HG03095 (cell line): ENCODE measurements at regions not wholly inside any gene's neighbourhood (a gene's known extent, or its start where the extent isn't known, plus 50 kb on each side); places are given as distances from the start of the nearest gene placed in this dataset.
"Not testable (repeated sequence)": the region's sequence is repeated elsewhere in the genome, so short reads cannot be mapped to it uniquely, and the experiment has no call there.

Experiments
- ATAC-seq: cut with Tn5 transposase; IDR thresholded peaks from one replicate; pipeline ENCODE4 v1.9.1; 2021; ENCODE audit warnings: moderate library complexity; ENCODE audit not compliant: unreplicated experiment

DNA sequence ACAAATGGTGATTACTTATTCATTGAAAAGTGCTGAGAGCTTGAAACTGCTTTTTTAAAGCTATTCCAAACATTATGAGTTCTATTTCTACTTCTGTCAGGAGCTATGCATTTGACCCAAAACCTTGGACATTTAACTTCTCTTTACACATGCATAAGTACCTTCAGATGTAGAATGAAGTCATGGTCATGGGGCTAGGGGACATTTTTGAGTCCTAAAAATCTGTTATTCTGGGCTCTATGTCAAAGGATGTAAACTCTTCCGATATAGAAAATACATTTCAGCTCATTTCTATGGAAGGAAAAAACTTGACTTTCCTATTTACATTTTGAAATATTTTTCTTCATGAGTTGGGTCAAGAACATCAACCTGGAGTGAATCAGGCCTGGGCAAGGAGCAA, 179.5 kb upstream of the CXCL12 start:
- no peak for ATAC-seq

DNA sequence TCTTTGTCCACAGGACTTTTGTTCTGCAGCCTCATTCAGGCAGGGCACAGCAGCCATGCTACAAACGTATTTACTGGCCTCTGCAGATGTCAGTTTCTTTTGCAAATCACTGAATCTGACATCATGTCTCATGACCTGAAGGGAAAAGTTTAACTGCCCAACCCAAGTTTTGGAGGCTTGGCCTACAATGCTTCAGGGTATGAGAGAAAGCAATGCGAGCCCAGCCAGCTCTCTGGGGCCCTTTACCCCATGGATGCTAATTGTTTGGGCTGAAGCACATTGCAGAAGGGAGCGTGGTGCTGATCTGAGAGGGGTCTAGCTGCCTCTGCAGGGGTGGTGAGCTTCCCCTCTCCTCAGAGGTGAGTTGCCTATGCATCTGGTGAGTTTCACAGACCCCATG, 179.9 kb upstream of the CXCL12 start:
- no peak for ATAC-seq

GRCh38 chr10:44566786-44567185, 181.9 kb upstream of the CXCL12 start:
- no peak for ATAC-seq

GRCh38 chr10:44567471-44567870, 182.6 kb upstream of the CXCL12 start:
- ATAC-seq = no peak

- no peak for ATAC-seq
Observed at GRCh38 chr10:44569193-44570091, 184.5 kb upstream of the CXCL12 start.

DNA sequence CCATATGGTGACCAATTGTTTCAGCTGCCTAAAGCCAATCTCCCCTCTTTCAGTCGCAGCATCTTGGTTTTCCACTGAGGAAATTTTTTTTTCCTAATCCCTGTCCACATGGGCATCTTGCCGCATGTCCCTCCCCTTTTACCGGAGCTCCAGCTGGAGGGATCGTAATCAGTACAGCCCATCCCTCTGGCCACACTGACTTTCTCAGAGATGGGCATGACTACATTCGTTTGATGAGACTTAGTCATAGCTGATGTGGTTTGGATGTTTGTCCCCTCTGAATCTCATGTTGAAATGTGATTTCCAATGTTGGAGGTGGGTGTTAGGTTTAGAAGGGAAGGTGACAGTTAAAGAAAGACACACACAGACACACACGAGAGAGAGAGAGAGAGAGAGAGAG, 186.8 kb upstream of the CXCL12 start:
- ATAC-seq = no peak

DNA sequence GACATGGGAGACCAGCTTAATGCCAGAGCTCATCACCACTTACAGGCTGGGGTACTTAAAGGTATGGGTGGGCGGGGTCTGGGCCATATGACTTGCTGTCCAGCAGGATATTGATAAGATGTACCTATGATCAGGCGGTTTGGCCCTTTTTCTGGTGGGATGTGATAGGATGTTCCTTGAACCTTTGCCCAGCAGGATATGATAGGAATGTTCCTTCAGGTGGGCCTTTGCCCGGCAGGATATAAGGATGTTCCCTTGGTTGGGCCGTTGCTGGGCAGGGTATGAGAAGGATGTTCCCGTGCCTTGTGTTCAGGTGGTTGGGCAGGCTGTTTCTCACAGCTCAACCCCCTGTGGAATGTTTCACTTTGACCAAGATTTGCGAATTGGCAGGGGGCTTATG, 187.2 kb upstream of the CXCL12 start:
- no peak for ATAC-seq

GRCh38 chr10:44573821-44574220, 188.9 kb upstream of the CXCL12 start:
- no peak for ATAC-seq

DNA sequence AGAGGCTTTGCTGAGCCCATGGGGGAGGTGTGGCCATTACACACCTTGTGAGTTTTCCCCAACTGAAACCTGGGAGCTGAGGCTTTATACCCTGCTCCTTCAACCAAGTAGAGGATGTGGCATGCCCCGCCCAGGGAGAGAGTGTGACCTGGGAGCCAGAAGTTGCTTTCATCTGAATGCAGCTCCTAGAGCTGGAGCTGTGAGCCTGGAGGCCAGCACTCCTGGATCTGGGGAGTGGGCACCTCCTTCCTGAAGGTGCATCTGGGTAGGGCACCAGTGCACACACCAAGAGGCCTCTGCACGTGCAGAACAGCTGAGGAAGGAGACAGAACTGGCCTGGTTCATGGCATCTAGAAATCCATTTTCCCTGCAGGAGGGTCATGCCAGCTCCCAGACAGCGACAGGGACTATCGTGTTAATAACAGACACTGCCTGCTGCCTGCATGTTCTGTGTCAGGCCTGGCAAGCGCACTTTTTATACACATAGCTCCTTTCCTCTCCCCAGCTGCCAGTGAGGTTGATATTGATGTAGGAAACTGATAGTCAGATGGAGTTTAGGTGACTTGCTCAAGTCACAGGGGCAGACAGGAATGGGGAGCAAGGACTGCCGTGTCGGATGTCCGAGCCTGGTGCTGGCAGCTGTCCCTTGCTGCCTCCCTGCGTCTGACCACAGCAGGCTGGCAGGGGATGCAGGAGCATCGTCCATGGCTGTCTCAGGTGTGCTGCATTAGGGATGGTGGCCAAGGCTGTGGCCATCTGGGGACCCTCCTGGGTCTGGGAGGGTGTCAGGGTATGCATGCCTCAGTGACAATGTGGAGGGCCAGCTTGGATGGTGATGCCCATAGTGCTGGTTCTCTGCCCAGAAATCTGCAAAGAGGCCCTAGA, 189.9 kb upstream of the CXCL12 start:
- no peak for ATAC-seq

DNA sequence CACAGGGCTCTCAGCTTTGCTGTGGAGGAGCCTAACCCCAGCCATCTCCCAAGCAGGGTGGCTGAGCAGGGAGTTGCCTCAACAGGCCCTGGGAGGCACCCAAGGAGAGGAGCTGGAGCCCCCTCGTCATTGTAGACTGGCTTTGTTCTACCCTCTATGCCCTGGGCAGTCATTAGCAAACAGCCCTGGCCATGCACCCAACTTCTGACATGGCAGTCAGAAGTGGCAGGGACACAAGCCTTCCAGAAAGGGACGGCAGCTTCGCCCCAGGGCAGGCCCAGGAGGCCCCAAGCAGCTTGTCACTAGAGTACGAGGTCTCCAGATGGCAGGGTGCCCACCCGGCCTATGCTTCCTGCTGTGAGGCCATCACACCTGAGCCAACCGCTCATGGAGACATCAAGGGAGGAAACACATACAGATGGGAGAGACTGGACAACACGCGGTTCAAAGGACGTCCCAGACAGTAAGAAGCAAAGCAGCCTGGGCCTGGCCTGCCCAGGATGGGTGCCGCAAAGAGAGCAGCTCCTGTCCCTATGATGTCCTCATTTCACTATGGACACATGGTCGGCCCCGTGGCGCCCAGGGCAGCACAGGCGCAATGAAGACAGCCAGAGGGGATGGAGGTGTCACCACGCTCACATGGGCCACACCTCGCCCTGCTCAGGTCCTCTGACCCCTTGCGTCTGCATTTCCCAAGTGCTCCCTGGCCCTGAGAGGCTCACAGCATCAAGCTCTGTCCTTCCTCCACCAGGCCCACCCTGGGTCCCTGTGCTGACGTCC, 190.9 kb upstream of the CXCL12 start:
- ATAC-seq = no peak

DNA sequence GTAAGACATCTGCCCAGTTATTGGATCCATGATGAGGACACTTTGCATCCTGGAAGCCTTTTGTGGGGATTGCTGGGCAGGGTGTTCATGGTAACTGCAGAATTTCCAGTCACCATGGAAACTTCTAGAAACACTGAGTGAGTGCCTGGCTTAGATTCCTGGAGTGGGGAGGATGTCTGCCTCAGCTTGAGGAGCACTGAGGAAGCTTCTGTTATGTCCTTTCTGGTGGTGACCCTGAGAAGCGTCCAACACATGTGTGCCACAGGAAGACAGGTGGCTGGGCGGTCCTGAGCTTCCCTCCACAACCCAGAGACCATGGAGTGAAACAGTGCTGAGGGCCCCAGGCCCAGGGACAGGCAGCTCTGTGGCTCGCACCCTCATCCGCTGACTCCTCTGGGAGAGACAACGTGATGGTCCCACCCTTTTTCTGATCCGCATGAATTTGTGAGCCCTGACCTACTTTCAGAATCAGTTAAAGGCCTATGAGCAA, 191.8 kb upstream of the CXCL12 start:
- no peak for ATAC-seq

DNA sequence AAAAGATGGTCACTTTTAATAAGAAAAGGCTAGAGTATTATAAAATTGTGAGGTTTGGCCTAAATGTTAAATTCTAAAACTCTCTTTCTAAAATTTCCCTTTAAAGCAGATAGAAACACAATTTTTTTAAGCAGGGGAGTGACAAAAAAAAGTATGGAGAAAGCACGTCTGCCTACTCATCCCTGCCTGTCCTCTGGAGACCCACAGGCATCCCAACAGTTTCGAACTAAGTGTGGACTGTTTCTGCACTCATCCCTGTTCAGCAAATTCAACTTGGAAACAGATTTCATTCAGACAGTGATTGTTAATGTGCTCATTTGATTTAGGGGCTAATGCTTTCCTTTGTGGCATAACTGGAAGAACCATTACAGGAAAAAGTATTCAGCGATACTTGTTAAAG, 192.6 kb upstream of the CXCL12 start:
- ATAC-seq = no peak

DNA sequence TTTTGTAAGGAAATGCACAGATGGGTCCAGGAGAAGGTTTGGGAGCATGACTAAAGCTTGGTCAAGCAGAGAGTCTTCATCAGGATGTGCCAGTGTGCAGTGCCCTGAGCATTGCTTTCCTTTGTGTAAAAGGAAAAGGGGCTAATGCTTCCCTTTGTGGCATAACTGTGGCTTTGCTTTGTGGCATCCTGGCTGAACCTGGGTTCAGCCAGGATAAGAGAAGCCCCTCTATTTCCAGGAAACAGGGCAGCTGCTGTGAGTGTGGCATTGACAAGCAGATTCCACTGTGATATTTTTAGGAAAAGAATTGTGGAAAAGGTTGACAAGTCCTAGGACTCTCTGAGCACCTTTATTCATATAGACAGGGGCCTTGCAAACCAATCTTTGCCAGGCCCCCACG, 193.4 kb upstream of the CXCL12 start:
- ATAC-seq = no peak

DNA sequence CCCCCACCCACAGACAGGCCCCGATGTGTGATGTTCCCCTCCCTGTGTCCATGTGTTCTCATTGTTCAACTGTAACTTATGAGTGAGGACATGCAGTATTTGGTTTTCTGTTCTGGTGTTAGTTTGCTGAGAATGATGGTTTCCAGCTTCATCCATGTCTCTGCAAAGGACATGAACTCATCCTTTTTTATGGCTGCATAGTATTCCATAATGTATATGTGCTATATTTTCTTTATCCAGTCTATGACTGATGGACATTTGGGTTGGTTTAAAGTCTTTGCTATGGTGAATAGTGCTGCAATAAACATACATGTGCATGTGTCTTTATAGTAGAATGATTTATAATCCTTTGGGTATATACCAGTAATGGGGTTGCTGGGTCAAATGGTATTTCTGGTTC, 194.1 kb upstream of the CXCL12 start:
- ATAC-seq = not testable (repeated sequence)

DNA sequence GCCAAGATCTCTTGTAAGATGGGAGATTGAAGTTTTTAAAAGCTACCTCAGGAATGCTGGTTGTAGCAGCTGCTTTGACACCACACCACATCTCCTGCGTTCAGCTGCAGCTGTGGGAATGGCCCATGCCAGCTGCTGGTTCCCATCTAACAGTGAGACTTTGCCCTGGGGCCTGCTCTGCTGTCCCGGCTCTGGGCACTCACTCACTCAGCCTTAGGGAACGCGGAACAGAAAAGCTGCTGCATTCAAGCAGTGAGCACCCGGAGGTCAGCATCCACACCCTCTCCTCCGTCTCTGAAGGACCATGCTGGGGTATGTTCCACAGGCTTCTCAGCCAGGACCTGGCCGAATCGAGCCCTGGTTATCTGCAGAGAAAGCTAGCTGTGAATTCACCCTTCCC, 197.1 kb upstream of the CXCL12 start:
- ATAC-seq = no peak

- ATAC-seq = no peak
Observed at GRCh38 chr10:44587488-44588318, 202.8 kb upstream of the CXCL12 start.

DNA sequence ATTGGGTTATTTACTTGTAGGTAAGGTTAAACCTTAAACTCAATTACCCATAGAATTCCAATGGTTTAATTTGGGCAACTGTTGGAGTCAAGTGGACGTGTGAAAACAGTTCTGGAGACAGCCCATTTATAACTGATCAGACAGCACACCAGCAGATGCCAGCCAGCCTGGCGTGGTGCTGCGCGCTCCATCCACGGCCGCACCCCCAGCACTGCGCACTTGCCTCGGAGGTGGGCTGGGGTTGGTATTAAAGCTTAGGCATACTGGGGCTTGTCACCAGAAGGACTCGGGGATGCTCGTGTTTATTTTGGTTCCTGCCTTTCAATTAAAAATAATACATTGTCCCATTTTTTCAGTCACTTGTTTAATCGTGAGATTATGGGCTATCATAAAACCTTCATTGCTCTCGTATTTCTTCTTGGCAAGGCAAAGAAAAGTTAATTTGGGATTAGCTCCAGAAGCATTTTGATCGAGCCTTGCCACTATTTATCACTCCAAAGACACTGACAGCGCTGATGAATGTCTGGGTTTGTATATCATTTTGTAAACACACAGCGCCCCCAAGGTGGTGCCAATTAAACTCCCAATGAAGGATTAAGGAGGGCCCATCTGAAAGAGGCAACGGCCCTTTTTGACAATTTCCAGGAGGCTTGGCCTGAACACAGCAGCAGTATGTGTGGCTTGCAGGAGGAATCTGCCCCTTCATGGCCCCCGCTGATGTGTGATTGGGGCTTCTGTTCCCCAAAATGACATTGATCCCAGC, 204.5 kb upstream of the CXCL12 start:
- ATAC-seq = no peak

- ATAC-seq = no peak
Observed at GRCh38 chr10:44589944-44590449, 205.1 kb upstream of the CXCL12 start.

DNA sequence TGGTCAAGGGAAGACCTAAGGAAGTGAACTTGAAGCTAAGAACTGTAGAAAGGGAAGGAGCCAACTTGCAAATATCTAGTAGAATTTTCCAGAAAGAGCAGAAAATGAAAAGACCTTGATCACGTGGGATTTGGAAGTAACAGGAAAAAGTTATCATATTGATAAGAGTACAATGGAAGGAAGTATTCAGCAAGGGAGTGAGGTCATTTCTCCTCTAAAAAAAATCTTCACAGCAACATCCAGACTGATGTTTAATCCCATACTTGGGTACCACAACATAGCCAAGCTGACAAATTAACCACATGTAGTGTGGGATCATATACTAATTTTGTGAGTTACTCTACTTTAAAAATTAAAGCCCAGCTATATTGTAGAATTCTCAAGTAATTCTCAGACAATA, 207.0 kb upstream of the CXCL12 start:
- ATAC-seq = no peak
